Left lung (tissue), 4 donors: ENCODE measurements at regions not wholly inside any gene's neighbourhood (a gene's known extent, or its start where the extent isn't known, plus 50 kb on each side); places are given as distances from the start of the nearest gene placed in this dataset.

Experiments used
- ATAC-seq: fragments of 200-7000 bp; cut with Tn5 transposase; one replicate; pipeline ENCODE4 v1.9.1; 2020; ENCODE audit warnings: moderate library complexity
- DNase-seq, 4 donors: peaks; one replicate each; pipeline ENCODE4 v3.0.0-alpha.2; 2013 to 2020
- H3K27ac ChIP-seq, 2 donors: fragments of 200-600 bp; sonication (generic) in 1 of 2; one replicate each; pipeline versions ENCODE4 v1.5.0 to v1.8.0; 2020 to 2021
- H3K27me3 ChIP-seq, 2 donors: fragments of 200-600 bp; sonication (generic) in 1 of 2; one replicate each; pipeline versions ENCODE4 v1.5.0 to v1.8.0; 2020 to 2021
- H3K36me3 ChIP-seq, 2 donors: fragments of 200-600 bp; sonication (generic) in 1 of 2; one replicate each; pipeline versions ENCODE4 v1.5.0 to v1.8.0; 2020 to 2021
- H3K4me1 ChIP-seq, 2 donors: fragments of 200-600 bp; one replicate each; pipeline ENCODE4 v1.8.0; 2021
- H3K4me3 ChIP-seq, 2 donors: fragments of 200-600 bp; sonication (generic) in 1 of 2; one replicate each; pipeline versions ENCODE4 v1.5.0 to v1.8.0; 2020 to 2021; ENCODE audit warnings: mild to moderate bottlenecking in 1 of 2
- H3K9me3 ChIP-seq, 2 donors: fragments of 200-600 bp; sonication (generic) in 1 of 2; one replicate each; pipeline versions ENCODE4 v1.5.0 to v1.8.0; 2020 to 2021
- CTCF ChIP-seq, 2 donors: fragments of 200-600 bp; sonication (generic) in 1 of 2; IDR thresholded peaks; one replicate each; pipeline versions ENCODE4 v1.5.0 to v1.8.0; 2021; ENCODE audit warnings: antibody characterized with exemption in 2 of 2
- intact Hi-C, 2 donors: fragments of 100-400 bp; cut with DNase I; formaldehyde crosslinking; loops; one replicate each; pipeline versions ENCODE4 v1.11.2 to v1.14.2; 2022
- donor health status: DM: no; HTN: yes; CAD: no.
- donor health status: DM: no; HTN: no; CAD: no.

- peak; percentile 55 for ATAC-seq
- peaks cover 0 to 13% of the 10 kb centered on the region in 2 donors for H3K9me3 ChIP-seq
- H3K4me1 ChIP-seq: no peaks in the 10 kb centered on the region
- no peak overlapping the region for H3K27ac ChIP-seq
- H3K4me3 ChIP-seq: no peak overlapping the region
- H3K36me3 ChIP-seq: no peaks in the 10 kb centered on the region
- no peak for DNase-seq
- intact Hi-C loops: no loop called here
- no peak for TF ChIP-seq CTCF (IDR thresholded peaks at IDR 0.05)
- no peaks in the 10 kb centered on the region for H3K27me3 ChIP-seq
These were observed 107.5 kb upstream of the RUNX1 start for GRCh38 chr21:35156293-35157278.

- no peaks in the 10 kb centered on the region for H3K27me3 ChIP-seq
- DNase-seq (no peak), ATAC-seq (no peak)
- no peak overlapping the region for H3K4me3 ChIP-seq
- H3K4me1 ChIP-seq: no peaks in the 10 kb centered on the region
- H3K36me3 ChIP-seq: no peaks in the 10 kb centered on the region
- intact Hi-C loops: no loop called here
- peaks cover 0 to 13% of the 10 kb centered on the region in 2 donors for H3K9me3 ChIP-seq
- no peak for TF ChIP-seq CTCF (IDR thresholded peaks at IDR 0.05)
- H3K27ac ChIP-seq: no peak overlapping the region
These were observed 105.7 kb upstream of the RUNX1 start for GRCh38 chr21:35154788-35155187.

GRCh38 chr21:35153671-35154070 lies 104.6 kb upstream of the RUNX1 start:
- no peaks in the 10 kb centered on the region for H3K4me1 ChIP-seq
- no peak overlapping the region for H3K4me3 ChIP-seq
- H3K9me3 ChIP-seq: peaks cover 0 to 13% of the 10 kb centered on the region in 2 donors
- H3K27me3 ChIP-seq: no peaks in the 10 kb centered on the region
- no peak for DNase-seq
- H3K27ac ChIP-seq: no peak overlapping the region
- ATAC-seq: no peak
- intact Hi-C loops: no loop called here
- TF ChIP-seq CTCF (IDR thresholded peaks at IDR 0.05): no peak
- no peaks in the 10 kb centered on the region for H3K36me3 ChIP-seq

- Histone ChIP-seq H3K4me1 (no peaks in the 10 kb centered on the region), H3K4me3 (no peak overlapping the region), H3K36me3 (no peaks in the 10 kb centered on the region), H3K27ac (no peak overlapping the region), H3K9me3 (no peaks in the 10 kb centered on the region), H3K27me3 (no peaks in the 10 kb centered on the region)
- DNase-seq: no peak
- TF ChIP-seq CTCF (IDR thresholded peaks at IDR 0.05): no peak
- peak; percentile 41 for ATAC-seq
- intact Hi-C loops: no loop called here
These were observed 101.6 kb upstream of the RUNX1 start for GRCh38 chr21:35150562-35151226.

- no peaks in the 10 kb centered on the region for H3K27me3 ChIP-seq
- H3K4me3 ChIP-seq: no peak overlapping the region
- no peak overlapping the region for H3K27ac ChIP-seq
- no peak for TF ChIP-seq CTCF (IDR thresholded peaks at IDR 0.05)
- H3K36me3 ChIP-seq: no peaks in the 10 kb centered on the region
- intact Hi-C loops: no loop called here
- no peak for DNase-seq
- no peaks in the 10 kb centered on the region for H3K4me1 ChIP-seq
- H3K9me3 ChIP-seq: no peaks in the 10 kb centered on the region
- ATAC-seq: no peak
These were observed 100.6 kb upstream of the RUNX1 start for GRCh38 chr21:35149698-35150097.
